ENCODE measurements at regions not wholly inside any gene's neighbourhood (a gene's known extent, or its start where the extent isn't known, plus 50 kb on each side); places are given as distances from the start of the nearest gene placed in this dataset.

DNA sequence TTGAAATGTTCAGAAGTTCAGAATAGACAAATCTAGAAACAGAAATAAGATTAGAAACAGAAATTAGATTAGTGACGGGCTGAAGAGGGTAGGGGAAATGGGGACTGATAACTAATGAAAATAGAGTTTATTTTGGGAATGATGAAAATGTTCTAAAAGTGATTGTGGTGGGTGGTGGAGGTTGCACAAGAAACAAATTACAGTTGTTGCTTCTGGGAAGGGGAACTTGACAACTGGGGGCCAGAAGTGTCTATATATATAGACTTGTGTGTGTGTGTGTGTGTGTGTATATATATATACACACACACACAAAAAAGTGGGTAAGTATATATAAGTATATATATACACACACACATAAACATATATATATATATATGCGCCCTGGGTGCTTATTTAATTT, 86.5 kb upstream of the RREB1 start:
- no peak for TF ChIP-seq FOXA1 (IDR thresholded peaks at IDR 0.05)
- TF ChIP-seq SP1 (IDR thresholded peaks at IDR 0.05) = no peak
- no peak for TF ChIP-seq ARNT (IDR thresholded peaks at IDR 0.05)
- no peak for TF ChIP-seq TARDBP (IDR thresholded peaks at IDR 0.05)
- TF ChIP-seq FOXK2 (IDR thresholded peaks at IDR 0.05) = no peak
- TF ChIP-seq LEF1 (IDR thresholded peaks at IDR 0.05; ENCODE audit: borderline replicate concordance) = no peak
- no peak for TF ChIP-seq HDGF (IDR thresholded peaks at IDR 0.05; ENCODE audit: borderline replicate concordance)
- no peak for TF ChIP-seq BHLHE40 (IDR thresholded peaks at IDR 0.05; ENCODE audit: borderline replicate concordance)
- TF ChIP-seq ZNF384 (IDR thresholded peaks at IDR 0.05) = no peak
- no peak for TF ChIP-seq CTBP1 (IDR thresholded peaks at IDR 0.05; ENCODE audit: borderline replicate concordance)
- no peak for TF ChIP-seq ELF4 (IDR thresholded peaks at IDR 0.05)
- TF ChIP-seq PKNOX1 (IDR thresholded peaks at IDR 0.05) = no peak
- TF ChIP-seq NFRKB (IDR thresholded peaks at IDR 0.05) = no peak
- no peak for TF ChIP-seq FOXM1 (IDR thresholded peaks at IDR 0.05; ENCODE audit: borderline replicate concordance)

Data from HEK293T (cell line).